HT-29 (cell line): ENCODE measurements at regions not wholly inside any gene's neighbourhood (a gene's known extent, or its start where the extent isn't known, plus 50 kb on each side); places are given as distances from the start of the nearest gene placed in this dataset.
A peak's percentile ranks its signal among the peaks of the same experiment; 100 is the strongest.
"Not testable (repeated sequence)": the region's sequence is repeated elsewhere in the genome, so short reads cannot be mapped to it uniquely, and the experiment has no call there.

Experiments
- DNase-seq: peaks from one replicate; pipeline ENCODE4 v3.0.0-alpha.2; 2015; ENCODE audit warnings: low spot score

GRCh38 chr4:94014484-94015136 is 186.1 kb downstream of the ATOH1 start:
- DNase-seq, result peak; percentile 1

- DNase-seq, result no peak
Measured at GRCh38 chr4:94015956-94016355, 187.4 kb downstream of the ATOH1 start.

GRCh38 chr4:94032754-94033153 is 174.9 kb upstream of the SMARCAD1 start:
- no peak for DNase-seq

- DNase-seq, result no peak
Measured at GRCh38 chr4:94036964-94037363, 170.7 kb upstream of the SMARCAD1 start.

GRCh38 chr4:94038195-94038594 is 169.5 kb upstream of the SMARCAD1 start:
- DNase-seq, result no peak

GRCh38 chr4:94039226-94039625 is 168.4 kb upstream of the SMARCAD1 start:
- DNase-seq, result no peak

GRCh38 chr4:94044471-94044870 is 163.2 kb upstream of the SMARCAD1 start:
- not testable (repeated sequence) for DNase-seq

GRCh38 chr4:94063084-94063483 is 144.6 kb upstream of the SMARCAD1 start:
- no peak for DNase-seq

- DNase-seq, result no peak
Measured at GRCh38 chr4:94068753-94069719, 138.6 kb upstream of the SMARCAD1 start.

GRCh38 chr4:94076498-94076897 is 131.2 kb upstream of the SMARCAD1 start:
- peak; percentile 17 for DNase-seq

- no peak for DNase-seq
Measured at GRCh38 chr4:94084155-94084554, 123.5 kb upstream of the SMARCAD1 start.

GRCh38 chr4:94099141-94099540 is 108.5 kb upstream of the SMARCAD1 start:
- DNase-seq, result not testable (repeated sequence)

GRCh38 chr4:94112644-94113043 is 95.0 kb upstream of the SMARCAD1 start:
- no peak for DNase-seq

GRCh38 chr4:94115687-94116086 is 92.0 kb upstream of the SMARCAD1 start:
- no peak for DNase-seq

- no peak for DNase-seq
Measured at GRCh38 chr4:94116842-94117241, 90.8 kb upstream of the SMARCAD1 start.

- peak; percentile 25 for DNase-seq
Measured at GRCh38 chr4:94126669-94127068, 81.0 kb upstream of the SMARCAD1 start.

GRCh38 chr4:94127707-94128328 is 79.8 kb upstream of the SMARCAD1 start:
- peak; percentile 68 for DNase-seq

GRCh38 chr4:94131212-94131611 is 76.5 kb upstream of the SMARCAD1 start:
- no peak for DNase-seq

- no peak for DNase-seq
Measured at GRCh38 chr4:94135701-94136100, 72.0 kb upstream of the SMARCAD1 start.

GRCh38 chr4:94139931-94140612 is 67.6 kb upstream of the SMARCAD1 start:
- no peak for DNase-seq

GRCh38 chr4:94141001-94141400 is 66.7 kb upstream of the SMARCAD1 start:
- no peak for DNase-seq

- DNase-seq, result peak; percentile 71
Measured at GRCh38 chr4:94148052-94148451, 59.6 kb upstream of the SMARCAD1 start.
